Endothelial cell of umbilical vein (primary cell): ENCODE measurements at regions not wholly inside any gene's neighbourhood (a gene's known extent, or its start where the extent isn't known, plus 50 kb on each side); places are given as distances from the start of the nearest gene placed in this dataset.

Experiments
- GATA2 ChIP-seq: IDR thresholded peaks from 2 replicates; pipeline ENCODE4 v1.7.0; 2011; ENCODE audit warnings: low read depth, mild to moderate bottlenecking, moderate library complexity, mixed read lengths, low read length; ENCODE audit not compliant: insufficient read length, insufficient read depth
- MYC ChIP-seq: IDR thresholded peaks from one replicate; pipeline ENCODE4 v1.6.1; 2011; ENCODE audit warnings: mild to moderate bottlenecking, low read depth, low read length
- POLR2A ChIP-seq: IDR thresholded peaks from 2 replicates; pipeline ENCODE4 v1.6.1; 2012; ENCODE audit warnings: low read depth, mild to moderate bottlenecking, control low read depth, low read length
- POLR2AphosphoS5 ChIP-seq: IDR thresholded peaks from 2 replicates; pipeline ENCODE4 v1.6.1; 2012; ENCODE audit warnings: low read depth, mild to moderate bottlenecking, control low read depth, low read length, moderate library complexity; ENCODE audit not compliant: insufficient read depth
- TF ChIP-seq, protein P1 (sequence below), 2 donors: IDR thresholded peaks; 1 replicate in 1 of 2; 2 replicates in 1 of 2; pipeline ENCODE4 v1.5.1; 2011; ENCODE audit warnings: low read length in 2 of 2, mild to moderate bottlenecking in 2 of 2, moderate library complexity in 2 of 2, control low read depth in 1 of 2, inconsistent platforms in 1 of 2, low read depth in 1 of 2; ENCODE audit not compliant: insufficient read depth in 1 of 2; ENCODE audit errors: extremely low read depth in 1 of 2

GRCh38 chr16:65944361-65944760 is 422.1 kb upstream of the CDH5 start:
- TF ChIP-seq, protein P1, sequence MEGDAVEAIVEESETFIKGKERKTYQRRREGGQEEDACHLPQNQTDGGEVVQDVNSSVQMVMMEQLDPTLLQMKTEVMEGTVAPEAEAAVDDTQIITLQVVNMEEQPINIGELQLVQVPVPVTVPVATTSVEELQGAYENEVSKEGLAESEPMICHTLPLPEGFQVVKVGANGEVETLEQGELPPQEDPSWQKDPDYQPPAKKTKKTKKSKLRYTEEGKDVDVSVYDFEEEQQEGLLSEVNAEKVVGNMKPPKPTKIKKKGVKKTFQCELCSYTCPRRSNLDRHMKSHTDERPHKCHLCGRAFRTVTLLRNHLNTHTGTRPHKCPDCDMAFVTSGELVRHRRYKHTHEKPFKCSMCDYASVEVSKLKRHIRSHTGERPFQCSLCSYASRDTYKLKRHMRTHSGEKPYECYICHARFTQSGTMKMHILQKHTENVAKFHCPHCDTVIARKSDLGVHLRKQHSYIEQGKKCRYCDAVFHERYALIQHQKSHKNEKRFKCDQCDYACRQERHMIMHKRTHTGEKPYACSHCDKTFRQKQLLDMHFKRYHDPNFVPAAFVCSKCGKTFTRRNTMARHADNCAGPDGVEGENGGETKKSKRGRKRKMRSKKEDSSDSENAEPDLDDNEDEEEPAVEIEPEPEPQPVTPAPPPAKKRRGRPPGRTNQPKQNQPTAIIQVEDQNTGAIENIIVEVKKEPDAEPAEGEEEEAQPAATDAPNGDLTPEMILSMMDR (IDR thresholded peaks at IDR 0.05; ENCODE audit: extremely low read depth in 1 of 2, insufficient read depth in 1 of 2, low read depth in 1 of 2, low read length in 2 of 2): no peak
- TF ChIP-seq POLR2A (no peak), GATA2 (no peak), MYC (no peak), POLR2AphosphoS5 (no peak)
